ENCODE measurements at regions not wholly inside any gene's neighbourhood (a gene's known extent, or its start where the extent isn't known, plus 50 kb on each side); places are given as distances from the start of the nearest gene placed in this dataset.

DNA sequence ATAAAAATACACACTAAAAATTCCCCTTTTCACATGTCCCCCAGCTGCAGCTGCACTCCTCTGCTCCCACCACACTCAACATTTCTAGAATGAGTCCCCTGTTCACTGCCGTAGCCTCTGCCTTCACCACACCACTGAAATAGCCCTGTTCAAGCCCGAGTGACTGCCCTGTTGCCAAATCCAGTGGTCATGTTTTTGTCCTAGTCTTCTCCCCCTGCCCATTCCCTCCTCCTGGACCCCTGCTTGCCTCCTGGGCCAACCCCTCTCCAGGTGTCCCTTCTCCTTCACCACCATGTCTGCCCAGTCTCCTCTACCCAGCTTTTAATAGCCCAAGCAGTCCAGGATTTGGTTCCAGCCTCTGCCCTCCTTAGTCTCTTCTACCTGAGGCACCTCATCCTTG, 97.1 kb upstream of the LGALSL start:
- H3K4me3 ChIP-seq (ENCODE audit: control insufficient read depth, low read depth, low read length) = no peak overlapping the region
- TF ChIP-seq, protein P1, sequence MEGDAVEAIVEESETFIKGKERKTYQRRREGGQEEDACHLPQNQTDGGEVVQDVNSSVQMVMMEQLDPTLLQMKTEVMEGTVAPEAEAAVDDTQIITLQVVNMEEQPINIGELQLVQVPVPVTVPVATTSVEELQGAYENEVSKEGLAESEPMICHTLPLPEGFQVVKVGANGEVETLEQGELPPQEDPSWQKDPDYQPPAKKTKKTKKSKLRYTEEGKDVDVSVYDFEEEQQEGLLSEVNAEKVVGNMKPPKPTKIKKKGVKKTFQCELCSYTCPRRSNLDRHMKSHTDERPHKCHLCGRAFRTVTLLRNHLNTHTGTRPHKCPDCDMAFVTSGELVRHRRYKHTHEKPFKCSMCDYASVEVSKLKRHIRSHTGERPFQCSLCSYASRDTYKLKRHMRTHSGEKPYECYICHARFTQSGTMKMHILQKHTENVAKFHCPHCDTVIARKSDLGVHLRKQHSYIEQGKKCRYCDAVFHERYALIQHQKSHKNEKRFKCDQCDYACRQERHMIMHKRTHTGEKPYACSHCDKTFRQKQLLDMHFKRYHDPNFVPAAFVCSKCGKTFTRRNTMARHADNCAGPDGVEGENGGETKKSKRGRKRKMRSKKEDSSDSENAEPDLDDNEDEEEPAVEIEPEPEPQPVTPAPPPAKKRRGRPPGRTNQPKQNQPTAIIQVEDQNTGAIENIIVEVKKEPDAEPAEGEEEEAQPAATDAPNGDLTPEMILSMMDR (IDR thresholded peaks at IDR 0.05; ENCODE audit: control insufficient read depth, insufficient read depth, low read depth, low read length, missing control alignments) = no peak
- no peak for DNase-seq (ENCODE audit: low read depth)

DNA sequence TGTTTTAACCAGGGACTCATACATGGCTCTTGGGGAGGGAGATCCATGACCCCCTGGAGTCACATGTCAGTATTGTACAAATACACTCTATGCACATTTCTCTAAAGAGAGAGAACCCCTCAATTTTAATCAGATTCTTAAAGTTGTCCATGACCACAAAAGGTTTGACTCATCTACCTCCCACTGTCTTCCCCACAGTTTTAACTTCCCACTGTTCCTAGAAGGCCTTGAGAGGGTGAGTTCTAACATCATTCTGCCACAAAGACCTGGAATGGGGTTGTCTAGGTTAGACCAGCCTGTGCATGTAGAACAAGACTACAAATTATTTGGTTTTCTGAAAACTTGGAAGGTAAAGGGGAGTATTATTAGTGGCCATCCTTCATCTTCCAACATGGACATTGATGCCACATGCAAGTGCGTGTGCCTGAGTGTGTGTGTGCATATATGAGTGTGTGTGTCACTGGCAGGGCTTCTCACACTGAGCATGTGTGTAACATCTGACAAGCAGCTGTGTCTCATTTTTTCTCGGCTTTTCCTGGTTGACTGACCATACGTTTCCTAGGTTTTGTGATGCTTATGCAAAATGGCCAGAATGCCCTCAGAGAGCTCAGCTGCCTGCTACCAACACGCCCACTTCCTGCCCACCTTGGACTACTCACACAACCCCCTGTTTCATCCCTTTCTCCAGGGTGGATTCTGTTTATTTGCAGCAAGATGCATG, 94.6 kb upstream of the LGALSL start:
- TF ChIP-seq, protein P1 (IDR thresholded peaks at IDR 0.05; ENCODE audit: control insufficient read depth, insufficient read depth, low read depth, low read length, missing control alignments) = no peak
- no peak overlapping the region for H3K4me3 ChIP-seq (ENCODE audit: control insufficient read depth, low read depth, low read length)
- DNase-seq (ENCODE audit: low read depth) = no peak

DNA sequence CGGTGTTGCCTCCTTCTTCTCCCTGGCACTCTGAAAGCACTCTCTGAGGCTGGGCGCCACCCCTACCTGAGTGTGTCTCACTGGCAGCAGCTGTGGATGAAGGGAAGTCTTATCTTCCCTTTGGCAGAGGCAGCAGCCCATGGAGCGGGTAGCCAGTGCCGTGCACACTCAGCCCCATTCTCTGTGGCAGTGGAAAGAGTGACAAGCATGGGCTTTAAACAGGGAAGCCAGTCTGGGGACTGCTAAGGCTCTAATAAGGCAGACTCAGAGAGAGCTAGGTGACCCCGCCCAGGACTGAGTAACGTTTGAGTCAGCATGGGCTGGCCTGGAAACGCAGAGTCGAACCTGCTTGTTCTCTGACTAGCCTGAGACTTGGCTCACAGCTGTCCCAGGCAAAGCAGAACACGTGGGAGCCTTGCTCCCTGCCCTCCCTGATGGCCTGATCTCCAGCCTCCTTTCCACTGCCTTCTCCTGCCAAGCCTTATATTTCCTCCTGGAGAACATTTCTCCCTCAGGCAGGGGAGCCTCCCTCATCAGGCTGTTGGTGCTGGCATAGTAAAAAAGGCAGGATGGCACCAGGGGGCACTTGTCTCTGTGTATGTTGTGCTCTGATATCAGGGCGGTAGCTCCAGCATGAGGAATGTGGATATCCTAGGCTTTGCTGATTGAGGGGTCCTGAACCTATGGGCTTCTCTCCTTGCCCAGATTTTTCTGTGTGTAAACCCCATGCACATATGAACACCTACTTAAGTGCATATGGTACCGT, 93.9 kb upstream of the LGALSL start:
- TF ChIP-seq, protein P1 (IDR thresholded peaks at IDR 0.05; ENCODE audit: control insufficient read depth, insufficient read depth, low read depth, low read length, missing control alignments) = peak; percentile 13
- H3K4me3 ChIP-seq (ENCODE audit: control insufficient read depth, low read depth, low read length) = no peak overlapping the region
- DNase-seq (ENCODE audit: low read depth) = peak; percentile 64

DNA sequence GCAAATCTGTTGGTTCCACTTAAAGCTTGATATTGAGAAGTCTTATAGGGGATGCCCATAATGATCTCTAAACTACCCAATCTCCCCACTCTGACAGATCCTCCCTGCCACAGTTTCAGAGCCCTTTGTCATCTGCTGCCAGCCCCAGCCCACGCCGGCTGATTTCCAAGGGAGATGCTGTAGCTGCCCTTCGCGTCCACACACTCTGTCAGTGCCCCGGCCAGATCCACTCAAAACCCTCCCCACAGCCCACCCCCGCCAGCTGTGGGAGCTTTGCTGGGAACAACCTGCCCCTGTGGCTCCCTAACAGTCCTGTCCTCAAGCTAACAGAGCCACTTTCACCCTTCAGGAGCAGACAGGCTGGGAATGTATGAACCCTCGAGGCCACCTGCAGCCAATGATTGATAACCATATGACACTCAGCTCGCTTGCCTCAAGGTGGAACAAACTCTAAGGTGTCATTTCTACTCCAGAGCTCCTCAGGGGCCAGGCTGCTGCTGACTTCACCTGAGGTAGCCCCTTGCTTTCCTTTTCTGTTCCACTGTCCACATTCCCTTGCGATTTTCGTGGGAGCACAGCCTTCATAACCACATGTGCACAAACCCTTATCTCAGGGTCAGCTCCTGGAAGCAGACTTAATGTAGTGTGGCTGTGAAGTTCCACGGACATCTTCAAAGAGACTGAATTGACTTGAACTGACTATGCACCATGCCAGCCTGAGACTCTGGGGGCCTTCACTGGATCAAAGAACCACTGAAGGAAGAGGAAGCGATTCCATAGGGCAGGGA, 92.6 kb upstream of the LGALSL start:
- TF ChIP-seq, protein P1 (IDR thresholded peaks at IDR 0.05; ENCODE audit: control insufficient read depth, insufficient read depth, low read depth, low read length, missing control alignments) = no peak

DNA sequence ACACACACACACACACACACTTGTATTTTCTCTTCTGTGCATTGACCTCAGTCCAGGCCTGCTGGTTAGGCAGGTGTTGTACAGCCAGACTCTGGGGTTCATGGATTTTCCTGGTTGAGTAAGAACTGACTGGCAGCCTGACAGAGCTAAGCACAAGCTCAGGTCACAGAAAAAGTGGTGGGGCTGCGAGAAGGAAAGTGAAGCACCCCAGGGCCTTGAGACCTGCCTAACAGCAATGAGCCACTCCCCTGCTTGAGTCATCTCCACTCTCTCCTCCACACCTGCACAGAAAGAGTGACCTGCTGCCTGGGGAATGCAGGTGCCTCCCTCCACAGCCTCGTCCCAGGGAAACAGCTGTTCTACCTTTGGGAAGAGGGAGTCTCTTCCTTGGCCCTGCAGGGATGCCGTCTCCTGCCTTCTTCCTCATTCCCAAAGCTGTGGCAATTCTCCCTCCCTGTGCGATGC, 91.4 kb upstream of the LGALSL start:
- TF ChIP-seq, protein P1 (IDR thresholded peaks at IDR 0.05; ENCODE audit: control insufficient read depth, insufficient read depth, low read depth, low read length, missing control alignments) = no peak
- no peak for DNase-seq (ENCODE audit: low read depth)
- H3K4me3 ChIP-seq (ENCODE audit: control insufficient read depth, low read depth, low read length) = no peak overlapping the region

More for the DNA sequence above, 92.6 kb upstream of the LGALSL start:
- H3K4me3 ChIP-seq (ENCODE audit: control insufficient read depth, low read depth, low read length) = no peak overlapping the region
- no peak for DNase-seq (ENCODE audit: low read depth)

DNA sequence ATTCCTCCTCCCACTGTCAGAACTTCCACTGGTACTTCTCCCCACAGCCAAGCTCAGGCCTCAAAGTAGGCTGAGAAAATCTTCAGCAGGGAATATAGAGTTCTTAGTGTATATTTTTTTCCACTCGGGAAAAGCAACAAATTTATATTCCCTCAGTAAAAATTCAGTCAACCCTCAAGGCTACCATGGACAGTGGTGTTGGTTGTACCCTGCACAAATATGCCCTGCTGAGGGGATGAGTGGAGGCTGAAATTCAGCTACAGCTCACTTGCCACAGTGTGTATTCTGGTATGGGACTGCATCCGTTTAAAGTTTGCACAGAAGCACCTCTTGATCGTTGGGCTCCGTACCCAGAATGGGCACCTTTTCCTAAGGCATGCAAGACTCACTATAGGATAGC, 90.8 kb upstream of the LGALSL start:
- no peak for DNase-seq (ENCODE audit: low read depth)
- no peak overlapping the region for H3K4me3 ChIP-seq (ENCODE audit: control insufficient read depth, low read depth, low read length)
- TF ChIP-seq, protein P1 (IDR thresholded peaks at IDR 0.05; ENCODE audit: control insufficient read depth, insufficient read depth, low read depth, low read length, missing control alignments) = no peak
